ENCODE measurements at regions not wholly inside any gene's neighbourhood (a gene's known extent, or its start where the extent isn't known, plus 50 kb on each side); places are given as distances from the start of the nearest gene placed in this dataset.

- ChIA-PET POLR2A (no interaction called here), CTCF (ENCODE audit: unreplicated experiment) (no interaction called here)
- no peaks in the 10 kb centered on the region for H3K9me3 ChIP-seq (ENCODE audit: low read length)
- intact Hi-C loops (cut with micrococcal nuclease; ENCODE audit: unreplicated experiment) = no loop called here
- H4K20me1 ChIP-seq (ENCODE audit: insufficient read depth, low read length) = no peaks in the 10 kb centered on the region
- H2AFZ ChIP-seq (ENCODE audit: low read length) = no peak overlapping the region
- no peak overlapping the region for H3K27ac ChIP-seq (ENCODE audit: low read depth, low read length, poor library complexity, severe bottlenecking)
- DNase-seq (ENCODE audit: low spot score) = no peak
- no peaks in the 10 kb centered on the region for H3K4me1 ChIP-seq (ENCODE audit: insufficient read depth, low read length, poor library complexity, severe bottlenecking)
- no peaks in the 10 kb centered on the region for H3K79me2 ChIP-seq (ENCODE audit: insufficient read depth, low read depth, low read length)
- H3K4me3 ChIP-seq (ENCODE audit: low read depth, low read length, poor library complexity, severe bottlenecking) = no peak overlapping the region
- TF ChIP-seq, protein P1, sequence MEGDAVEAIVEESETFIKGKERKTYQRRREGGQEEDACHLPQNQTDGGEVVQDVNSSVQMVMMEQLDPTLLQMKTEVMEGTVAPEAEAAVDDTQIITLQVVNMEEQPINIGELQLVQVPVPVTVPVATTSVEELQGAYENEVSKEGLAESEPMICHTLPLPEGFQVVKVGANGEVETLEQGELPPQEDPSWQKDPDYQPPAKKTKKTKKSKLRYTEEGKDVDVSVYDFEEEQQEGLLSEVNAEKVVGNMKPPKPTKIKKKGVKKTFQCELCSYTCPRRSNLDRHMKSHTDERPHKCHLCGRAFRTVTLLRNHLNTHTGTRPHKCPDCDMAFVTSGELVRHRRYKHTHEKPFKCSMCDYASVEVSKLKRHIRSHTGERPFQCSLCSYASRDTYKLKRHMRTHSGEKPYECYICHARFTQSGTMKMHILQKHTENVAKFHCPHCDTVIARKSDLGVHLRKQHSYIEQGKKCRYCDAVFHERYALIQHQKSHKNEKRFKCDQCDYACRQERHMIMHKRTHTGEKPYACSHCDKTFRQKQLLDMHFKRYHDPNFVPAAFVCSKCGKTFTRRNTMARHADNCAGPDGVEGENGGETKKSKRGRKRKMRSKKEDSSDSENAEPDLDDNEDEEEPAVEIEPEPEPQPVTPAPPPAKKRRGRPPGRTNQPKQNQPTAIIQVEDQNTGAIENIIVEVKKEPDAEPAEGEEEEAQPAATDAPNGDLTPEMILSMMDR (conservative IDR thresholded peaks at IDR 0.05; ENCODE audit: low read length) = no peak
- no peak for TF ChIP-seq EZH2phosphoT487 (IDR thresholded peaks at IDR 0.05; ENCODE audit: borderline replicate concordance, low read depth, low read length)
- BruUV-seq (replicated peaks) = no TSS peak
- H3K4me2 ChIP-seq (ENCODE audit: low read length) = no peak overlapping the region
- no peaks in the 10 kb centered on the region for H3K36me3 ChIP-seq (ENCODE audit: insufficient read depth, low read length)
- H3K9me2 ChIP-seq (ENCODE audit: insufficient read depth, low read length) = no peaks in the 10 kb centered on the region
Measured at GRCh38 chr19:30890033-30890432, 459.2 kb downstream of the TSHZ3 start.

GRCh38 chr19:30888937-30889336 is 460.3 kb downstream of the TSHZ3 start:
- H3K27ac ChIP-seq (ENCODE audit: low read depth, low read length, poor library complexity, severe bottlenecking) = no peak overlapping the region

DNA sequence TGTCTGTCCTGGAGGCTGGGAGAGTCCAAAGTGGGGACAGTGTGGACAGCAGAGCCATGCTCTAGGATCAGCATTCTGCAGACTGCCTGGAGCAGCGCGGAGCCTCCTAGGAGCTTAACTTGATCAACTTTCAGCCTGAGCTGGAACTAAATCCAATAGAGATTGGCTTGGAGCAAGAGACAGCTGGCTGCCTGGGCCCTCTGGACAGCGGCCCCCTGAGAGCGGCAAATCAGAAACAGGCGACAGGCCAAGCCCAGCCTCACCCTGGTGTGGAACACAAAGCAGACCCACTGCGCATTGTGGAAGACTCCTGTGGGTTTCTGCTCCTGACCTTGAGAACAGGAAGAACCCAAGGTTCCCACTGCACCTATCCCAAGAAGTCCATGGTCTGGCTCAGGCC is 462.2 kb downstream of the TSHZ3 start:
- H2AFZ ChIP-seq (ENCODE audit: low read length) = no peak overlapping the region
- no peak overlapping the region for H3K4me2 ChIP-seq (ENCODE audit: low read length)
- TF ChIP-seq EZH2phosphoT487 (IDR thresholded peaks at IDR 0.05; ENCODE audit: borderline replicate concordance, low read depth, low read length) = no peak
- DNase-seq (ENCODE audit: low spot score) = no peak
- no peaks in the 10 kb centered on the region for H3K79me2 ChIP-seq (ENCODE audit: insufficient read depth, low read depth, low read length)
- no peaks in the 10 kb centered on the region for H4K20me1 ChIP-seq (ENCODE audit: insufficient read depth, low read length)
- H3K36me3 ChIP-seq (ENCODE audit: insufficient read depth, low read length) = no peaks in the 10 kb centered on the region
- no TSS peak for BruUV-seq (replicated peaks)
- no peak overlapping the region for H3K27ac ChIP-seq (ENCODE audit: low read depth, low read length, poor library complexity, severe bottlenecking)
- no peak overlapping the region for H3K4me3 ChIP-seq (ENCODE audit: low read depth, low read length, poor library complexity, severe bottlenecking)
- no peaks in the 10 kb centered on the region for H3K4me1 ChIP-seq (ENCODE audit: insufficient read depth, low read length, poor library complexity, severe bottlenecking)
- H3K9me2 ChIP-seq (ENCODE audit: insufficient read depth, low read length) = no peaks in the 10 kb centered on the region
- H3K9me3 ChIP-seq (ENCODE audit: low read length) = no peaks in the 10 kb centered on the region
- POLR2A ChIA-PET = no interaction called here
- CTCF ChIA-PET (ENCODE audit: unreplicated experiment) = no interaction called here
- intact Hi-C loops (cut with micrococcal nuclease; ENCODE audit: unreplicated experiment) = no loop called here

More at GRCh38 chr19:30888937-30889336, 460.3 kb downstream of the TSHZ3 start:
- TF ChIP-seq, protein P1 (conservative IDR thresholded peaks at IDR 0.05; ENCODE audit: low read length) = no peak
- no peak for TF ChIP-seq EZH2phosphoT487 (IDR thresholded peaks at IDR 0.05; ENCODE audit: borderline replicate concordance, low read depth, low read length)
- BruUV-seq (replicated peaks) = no TSS peak
- POLR2A ChIA-PET = interaction anchor here (0.7 kb wide), 1 partner anchor 458 kb away, joined by 3 read pairs; no protein-coding TSS in a partner anchor
- H4K20me1 ChIP-seq (ENCODE audit: insufficient read depth, low read length) = no peaks in the 10 kb centered on the region
- H3K36me3 ChIP-seq (ENCODE audit: insufficient read depth, low read length) = no peaks in the 10 kb centered on the region
- DNase-seq (ENCODE audit: low spot score) = no peak
- no peaks in the 10 kb centered on the region for H3K9me3 ChIP-seq (ENCODE audit: low read length)
- H2AFZ ChIP-seq (ENCODE audit: low read length) = no peak overlapping the region
- intact Hi-C loops (cut with micrococcal nuclease; ENCODE audit: unreplicated experiment) = no loop called here
- H3K9me2 ChIP-seq (ENCODE audit: insufficient read depth, low read length) = no peaks in the 10 kb centered on the region
- no peak overlapping the region for H3K4me2 ChIP-seq (ENCODE audit: low read length)
- no peaks in the 10 kb centered on the region for H3K79me2 ChIP-seq (ENCODE audit: insufficient read depth, low read depth, low read length)
- H3K4me3 ChIP-seq (ENCODE audit: low read depth, low read length, poor library complexity, severe bottlenecking) = no peak overlapping the region
- H3K4me1 ChIP-seq (ENCODE audit: insufficient read depth, low read length, poor library complexity, severe bottlenecking) = no peaks in the 10 kb centered on the region
- CTCF ChIA-PET (ENCODE audit: unreplicated experiment) = no interaction called here
